ENCODE measurements at regions not wholly inside any gene's neighbourhood (a gene's known extent, or its start where the extent isn't known, plus 50 kb on each side); places are given as distances from the start of the nearest gene placed in this dataset.
"Not testable (repeated sequence)": the region's sequence is repeated elsewhere in the genome, so short reads cannot be mapped to it uniquely, and the experiment has no call there.

DNA sequence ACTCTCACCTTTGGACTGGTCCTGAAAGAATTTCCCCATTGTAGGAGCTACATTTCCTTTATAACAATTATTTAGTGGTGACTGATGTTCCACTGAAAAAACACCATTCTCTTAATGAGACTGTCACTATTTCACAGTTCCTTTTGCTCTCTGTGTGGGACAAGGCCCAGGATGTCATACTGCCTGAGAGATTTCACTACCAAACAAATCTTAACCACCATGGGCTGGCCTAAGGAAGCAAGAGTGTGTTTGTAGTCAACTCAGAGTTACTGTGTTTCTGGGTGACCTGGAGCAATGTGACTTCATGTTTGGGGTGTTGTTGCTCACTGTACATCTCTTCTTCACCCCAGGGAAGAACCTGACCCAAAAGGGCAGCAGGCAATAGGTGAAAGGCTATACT, 50.1 kb upstream of the ZNF608 start:
- DNase-seq (ENCODE audit: low spot score): no peak

- DNase-seq (ENCODE audit: low spot score): no peak
Observed at GRCh38 chr5:124797665-124798087, 51.2 kb upstream of the ZNF608 start.

- no peak for DNase-seq (ENCODE audit: low spot score)
Observed at GRCh38 chr5:124798890-124799289, 52.5 kb upstream of the ZNF608 start.

DNA sequence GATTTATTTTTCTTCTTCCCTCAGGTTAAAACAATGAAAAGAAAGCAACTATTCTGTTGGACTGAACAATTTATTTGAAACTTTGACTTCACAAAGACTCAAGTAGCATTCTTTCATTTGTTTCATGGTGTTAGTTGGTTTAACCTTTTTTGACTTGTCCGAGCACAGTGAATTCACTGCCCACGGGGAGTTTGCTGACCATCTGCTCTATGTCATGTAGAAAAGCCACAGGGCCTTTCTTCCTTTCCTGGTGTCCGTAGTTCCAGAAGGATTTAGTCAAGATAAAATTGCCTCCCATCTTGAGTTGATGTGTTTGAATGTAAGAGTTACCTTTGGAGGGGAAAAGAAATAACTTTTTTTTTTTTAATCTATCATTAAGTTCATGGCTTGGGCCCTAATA, 55.1 kb upstream of the ZNF608 start:
- DNase-seq (ENCODE audit: low spot score): no peak

- no peak for DNase-seq (ENCODE audit: low spot score)
Observed at GRCh38 chr5:124803617-124804323, 57.3 kb upstream of the ZNF608 start.

- no peak for DNase-seq (ENCODE audit: low spot score)
Observed at GRCh38 chr5:124806026-124806372, 59.6 kb upstream of the ZNF608 start.

DNA sequence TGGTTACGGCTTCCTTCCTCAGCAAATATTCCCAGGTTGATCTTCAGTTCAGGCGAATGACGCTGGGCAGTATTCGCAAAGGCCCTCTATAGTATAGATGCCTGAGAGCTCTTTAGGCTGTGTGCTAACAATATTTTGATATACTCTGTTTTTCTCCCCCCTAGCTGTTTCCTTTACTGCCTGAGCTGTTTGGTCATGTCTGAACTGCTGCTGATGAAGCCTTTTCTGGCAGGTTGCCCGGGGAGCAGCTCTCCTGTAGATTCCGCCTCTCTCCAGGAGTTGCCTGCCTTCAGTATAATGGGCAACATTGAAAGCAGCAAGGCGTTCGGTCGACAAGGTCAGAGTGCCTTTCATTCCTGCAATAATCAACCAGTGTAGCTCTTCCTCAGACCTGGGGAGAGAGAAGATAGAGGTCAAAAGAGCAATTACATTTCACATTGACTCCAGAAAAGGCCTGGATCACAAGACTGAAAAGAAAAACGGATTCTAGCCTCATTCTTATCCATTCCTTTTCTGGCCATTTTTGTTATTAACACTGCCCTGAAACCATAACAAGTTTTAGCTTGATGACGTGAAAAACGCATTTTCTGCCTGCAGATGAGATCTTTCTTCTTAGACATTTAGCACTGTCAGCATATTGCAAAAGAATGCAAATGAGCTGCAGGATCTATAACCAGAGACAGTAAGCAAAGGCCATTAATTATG, 60.1 kb upstream of the ZNF608 start:
- DNase-seq (ENCODE audit: low spot score): no peak

DNA sequence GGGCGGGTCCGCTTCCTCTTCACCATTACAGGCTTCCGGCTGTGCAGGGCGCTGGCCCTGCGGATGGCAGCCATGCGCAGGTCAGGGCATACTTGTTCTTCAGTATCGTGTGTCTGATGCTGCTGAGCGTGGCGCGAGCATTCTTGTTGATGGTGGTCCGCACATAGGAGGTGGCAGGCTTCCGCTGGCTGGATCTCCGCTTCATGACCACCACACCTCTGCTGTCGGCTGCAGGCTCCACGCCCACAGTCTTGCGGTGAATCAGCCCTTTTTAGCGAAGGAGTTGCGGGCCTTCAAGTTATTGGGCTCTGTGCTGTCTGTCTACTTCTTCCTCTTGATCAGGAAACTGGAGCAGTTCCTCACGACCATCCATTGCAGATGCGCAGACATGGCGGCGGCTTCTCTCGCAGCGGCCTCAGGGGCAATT, 62.4 kb upstream of the ZNF608 start:
- DNase-seq (ENCODE audit: low spot score): no peak

DNA sequence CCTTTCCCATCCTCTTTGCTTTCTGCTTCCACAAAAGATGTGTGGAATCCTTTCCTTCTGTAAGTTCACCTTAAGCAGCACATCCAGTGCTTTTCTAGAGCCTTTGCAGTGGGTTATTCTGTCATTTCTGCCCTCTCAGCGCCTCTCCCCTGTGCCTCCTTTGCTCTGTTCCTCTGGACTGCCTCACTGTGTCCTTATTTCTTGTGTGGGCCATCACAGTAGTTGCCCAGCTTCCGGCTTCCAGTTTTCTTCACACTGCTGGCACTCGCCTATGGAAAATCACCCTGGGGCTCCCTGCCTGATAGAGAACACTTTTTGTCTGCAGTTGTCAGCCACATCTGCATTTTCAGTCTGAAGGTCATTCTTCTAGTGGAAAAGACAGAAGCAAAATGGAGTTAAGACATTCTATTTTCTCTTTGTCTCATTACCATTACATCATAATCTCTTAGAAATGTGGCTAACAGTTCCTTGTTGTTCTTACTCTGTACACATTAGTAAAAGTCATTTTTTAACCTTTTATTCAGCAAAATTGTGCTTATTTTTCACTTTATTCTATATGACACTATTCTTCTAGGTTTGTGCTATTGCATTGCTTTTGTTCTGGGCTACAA, 64.1 kb upstream of the ZNF608 start:
- no peak for DNase-seq (ENCODE audit: low spot score)

GRCh38 chr5:124812771-124813358, 66.4 kb upstream of the ZNF608 start:
- DNase-seq (ENCODE audit: low spot score): no peak

DNA sequence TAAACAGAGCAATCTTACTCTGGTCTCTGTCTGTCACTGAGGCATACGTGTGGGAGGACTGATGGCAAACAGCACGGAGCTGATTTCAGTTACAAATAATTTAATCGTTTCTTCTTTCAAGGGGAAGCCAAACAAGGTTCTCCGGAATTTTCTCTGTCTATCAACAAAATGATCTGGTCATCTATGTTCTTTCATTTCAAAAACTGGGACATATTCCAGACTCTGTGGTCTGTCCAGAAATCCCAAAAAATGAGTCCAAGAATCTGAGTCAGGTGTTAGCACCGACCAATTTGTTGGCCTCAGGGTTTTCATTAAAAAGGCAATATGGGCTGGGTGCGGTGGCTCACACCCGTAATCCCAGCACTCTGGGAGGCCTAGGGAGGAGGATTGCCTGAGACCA, 69.9 kb upstream of the ZNF608 start:
- DNase-seq (ENCODE audit: low spot score): no peak

DNA sequence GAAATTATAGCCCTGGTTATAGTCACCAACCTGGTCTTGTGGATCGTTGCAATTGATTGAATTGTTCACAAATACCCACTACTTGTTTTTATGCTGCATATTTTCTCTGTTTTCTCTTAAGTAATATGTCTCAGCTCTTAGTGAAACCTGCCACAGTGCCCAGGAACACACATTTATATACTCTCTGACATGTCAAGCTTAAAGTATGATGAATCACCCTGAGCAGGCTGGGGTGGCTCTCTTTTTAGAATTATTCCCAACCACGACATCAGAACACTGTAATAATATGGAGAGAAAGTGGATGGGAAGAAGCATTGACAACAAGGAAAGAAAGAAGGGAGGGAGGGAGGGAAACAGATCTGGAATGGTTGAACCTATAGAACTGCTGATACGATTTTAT, 72.8 kb upstream of the ZNF608 start:
- no peak for DNase-seq (ENCODE audit: low spot score)

GRCh38 chr5:124822647-124823046, 76.2 kb upstream of the ZNF608 start:
- no peak for DNase-seq (ENCODE audit: low spot score)

- no peak for DNase-seq (ENCODE audit: low spot score)
Observed at GRCh38 chr5:124823380-124823779, 76.9 kb upstream of the ZNF608 start.

DNA sequence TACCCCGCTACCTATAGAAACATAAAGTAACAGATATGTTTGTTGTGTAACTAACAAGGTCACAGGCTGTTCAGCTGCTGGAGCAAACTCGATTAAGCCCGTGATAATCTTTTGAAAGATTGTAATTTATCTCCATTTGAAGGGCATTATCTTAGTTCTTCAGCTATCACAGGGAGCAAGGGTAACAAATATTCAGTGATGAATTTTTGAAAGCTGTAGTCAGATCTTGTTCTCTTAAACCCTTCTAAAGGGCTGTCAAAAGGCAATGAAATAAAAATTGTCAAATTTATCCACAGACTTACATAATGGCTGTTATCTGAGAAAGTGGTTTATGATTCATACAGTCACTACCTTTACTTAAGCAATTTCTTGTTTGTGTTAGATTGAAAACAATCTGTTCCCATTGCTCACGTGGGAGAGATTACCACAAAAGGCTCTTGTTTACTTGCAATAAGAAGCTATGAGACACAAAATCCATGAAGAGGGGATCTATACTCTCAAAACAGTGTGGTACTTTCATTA, 78.3 kb upstream of the ZNF608 start:
- no peak for DNase-seq (ENCODE audit: low spot score)

DNA sequence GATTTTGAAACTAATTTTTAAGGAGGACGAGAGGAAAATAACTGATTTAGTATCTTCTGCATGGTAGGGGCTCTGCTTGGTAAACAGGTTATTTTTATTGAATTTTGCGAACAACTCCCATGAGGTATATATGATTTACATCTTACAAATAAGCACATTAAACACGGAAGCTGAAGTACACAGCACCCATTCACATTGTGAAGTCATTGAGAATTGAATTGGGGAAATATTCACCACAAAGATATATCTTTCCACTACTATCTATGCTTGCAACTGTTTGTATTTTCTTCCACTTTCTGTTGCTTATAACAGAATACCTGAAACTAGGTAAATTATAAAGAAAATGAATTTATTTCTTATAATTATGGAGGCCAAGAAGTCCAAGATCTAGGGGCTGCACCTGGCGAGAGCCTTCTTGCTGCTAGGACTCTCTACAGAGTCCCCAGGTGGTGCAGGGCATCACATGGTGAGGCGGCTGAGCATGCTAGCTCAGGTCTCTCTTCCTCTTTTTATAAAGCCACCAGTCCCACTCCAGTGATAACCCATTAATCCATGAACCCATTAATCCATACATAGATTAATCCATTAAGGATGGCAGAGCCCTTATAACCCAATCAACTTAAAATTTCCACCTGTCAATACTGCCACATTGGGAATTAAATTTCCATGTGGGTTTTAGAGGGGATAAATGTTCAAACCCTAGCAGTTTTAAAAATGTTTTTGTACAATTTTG, 79.0 kb upstream of the ZNF608 start:
- no peak for DNase-seq (ENCODE audit: low spot score)

- no peak for DNase-seq (ENCODE audit: low spot score)
Observed at GRCh38 chr5:124825983-124826337, 79.5 kb upstream of the ZNF608 start.

DNA sequence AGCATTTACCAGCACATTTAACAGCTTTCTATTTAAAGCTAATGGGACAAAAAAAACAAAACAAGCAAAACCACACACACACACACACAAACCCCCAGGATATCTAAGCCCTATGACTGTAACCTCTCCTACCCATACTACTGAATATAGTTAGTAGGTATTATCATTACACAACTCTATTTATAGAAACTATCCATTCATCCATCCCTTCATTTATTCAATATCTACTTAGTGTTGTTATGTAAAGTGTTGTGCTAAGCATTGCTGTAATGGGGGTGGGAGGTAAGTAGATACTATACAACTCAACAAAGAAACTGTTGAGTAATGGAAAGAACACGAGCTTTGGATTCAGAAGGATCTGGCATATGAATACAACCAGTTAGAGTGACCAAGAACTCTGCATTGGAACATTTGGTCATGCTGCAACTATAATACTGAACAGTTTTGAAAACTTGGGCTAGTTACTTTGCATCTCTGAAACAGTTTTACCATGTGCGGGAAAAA, 82.3 kb upstream of the ZNF608 start:
- no peak for DNase-seq (ENCODE audit: low spot score)

DNA sequence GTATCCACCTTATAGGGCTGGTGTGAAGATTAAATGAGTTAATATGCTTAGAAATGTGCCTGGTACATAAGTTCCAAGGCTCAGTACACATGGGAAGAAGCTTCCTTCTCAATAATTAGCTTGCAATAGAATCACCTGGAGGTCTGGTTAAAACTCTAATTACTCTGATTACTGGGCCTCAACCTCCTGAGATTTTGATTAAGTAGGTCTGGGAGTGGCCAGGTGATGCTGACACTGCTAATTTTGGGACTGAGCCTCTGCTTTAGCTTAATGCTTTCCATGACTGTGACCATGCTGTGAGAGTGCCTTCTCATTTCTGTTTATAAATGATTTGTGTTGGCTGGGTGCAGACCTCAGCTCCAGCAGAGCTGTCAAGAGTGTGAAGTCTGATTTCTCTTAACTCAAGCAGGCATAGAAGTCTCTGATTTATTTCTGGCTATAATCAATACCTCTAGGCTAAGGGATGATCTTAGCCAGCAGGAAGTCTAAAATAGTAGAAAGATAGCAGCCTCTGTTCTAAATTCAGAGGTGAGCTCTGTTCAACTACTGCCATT, 85.3 kb upstream of the ZNF608 start:
- DNase-seq (ENCODE audit: low spot score): no peak

- DNase-seq (ENCODE audit: low spot score): no peak
Observed at GRCh38 chr5:124832510-124832909, 86.1 kb upstream of the ZNF608 start.

- not testable (repeated sequence) for DNase-seq (ENCODE audit: low spot score)
Observed at GRCh38 chr5:124836314-124836713, 89.9 kb upstream of the ZNF608 start.
